Left lung (tissue), 4 donors: ENCODE measurements at regions not wholly inside any gene's neighbourhood (a gene's known extent, or its start where the extent isn't known, plus 50 kb on each side); places are given as distances from the start of the nearest gene placed in this dataset.

Experiments used
- ATAC-seq: fragments of 200-7000 bp; cut with Tn5 transposase; one replicate; pipeline ENCODE4 v1.9.1; 2020; ENCODE audit warnings: moderate library complexity
- DNase-seq, 4 donors: peaks; one replicate each; pipeline ENCODE4 v3.0.0-alpha.2; 2013 to 2020
- H3K27ac ChIP-seq, 2 donors: fragments of 200-600 bp; sonication (generic) in 1 of 2; one replicate each; pipeline versions ENCODE4 v1.5.0 to v1.8.0; 2020 to 2021
- H3K27me3 ChIP-seq, 2 donors: fragments of 200-600 bp; sonication (generic) in 1 of 2; one replicate each; pipeline versions ENCODE4 v1.5.0 to v1.8.0; 2020 to 2021
- H3K36me3 ChIP-seq, 2 donors: fragments of 200-600 bp; sonication (generic) in 1 of 2; one replicate each; pipeline versions ENCODE4 v1.5.0 to v1.8.0; 2020 to 2021
- H3K4me1 ChIP-seq, 2 donors: fragments of 200-600 bp; one replicate each; pipeline ENCODE4 v1.8.0; 2021
- H3K4me3 ChIP-seq, 2 donors: fragments of 200-600 bp; sonication (generic) in 1 of 2; one replicate each; pipeline versions ENCODE4 v1.5.0 to v1.8.0; 2020 to 2021; ENCODE audit warnings: mild to moderate bottlenecking in 1 of 2
- H3K9me3 ChIP-seq, 2 donors: fragments of 200-600 bp; sonication (generic) in 1 of 2; one replicate each; pipeline versions ENCODE4 v1.5.0 to v1.8.0; 2020 to 2021
- intact Hi-C, 2 donors: fragments of 100-400 bp; cut with DNase I; formaldehyde crosslinking; loops; one replicate each; pipeline versions ENCODE4 v1.11.2 to v1.14.2; 2022
- TF ChIP-seq, protein P1 (sequence below), 2 donors: fragments of 200-600 bp; sonication (generic) in 1 of 2; IDR thresholded peaks; one replicate each; pipeline versions ENCODE4 v1.5.0 to v1.8.0; 2021; ENCODE audit warnings: antibody characterized with exemption in 2 of 2
- donor health status: DM: no; HTN: yes; CAD: no.
- donor health status: DM: no; HTN: no; CAD: no.

GRCh38 chr12:47364261-47364660 lies 284.5 kb upstream of the AMIGO2 start:
- Histone ChIP-seq H3K36me3 (no peaks in the 10 kb centered on the region), H3K4me1 (peaks cover 0 to 30% of the 10 kb centered on the region in 2 donors), H3K9me3 (peaks cover 0 to 1% of the 10 kb centered on the region in 2 donors), H3K27ac (no peak overlapping the region), H3K4me3 (no peak overlapping the region), H3K27me3 (no peaks in the 10 kb centered on the region)
- intact Hi-C loops, result no loop called here
- TF ChIP-seq, protein P1, sequence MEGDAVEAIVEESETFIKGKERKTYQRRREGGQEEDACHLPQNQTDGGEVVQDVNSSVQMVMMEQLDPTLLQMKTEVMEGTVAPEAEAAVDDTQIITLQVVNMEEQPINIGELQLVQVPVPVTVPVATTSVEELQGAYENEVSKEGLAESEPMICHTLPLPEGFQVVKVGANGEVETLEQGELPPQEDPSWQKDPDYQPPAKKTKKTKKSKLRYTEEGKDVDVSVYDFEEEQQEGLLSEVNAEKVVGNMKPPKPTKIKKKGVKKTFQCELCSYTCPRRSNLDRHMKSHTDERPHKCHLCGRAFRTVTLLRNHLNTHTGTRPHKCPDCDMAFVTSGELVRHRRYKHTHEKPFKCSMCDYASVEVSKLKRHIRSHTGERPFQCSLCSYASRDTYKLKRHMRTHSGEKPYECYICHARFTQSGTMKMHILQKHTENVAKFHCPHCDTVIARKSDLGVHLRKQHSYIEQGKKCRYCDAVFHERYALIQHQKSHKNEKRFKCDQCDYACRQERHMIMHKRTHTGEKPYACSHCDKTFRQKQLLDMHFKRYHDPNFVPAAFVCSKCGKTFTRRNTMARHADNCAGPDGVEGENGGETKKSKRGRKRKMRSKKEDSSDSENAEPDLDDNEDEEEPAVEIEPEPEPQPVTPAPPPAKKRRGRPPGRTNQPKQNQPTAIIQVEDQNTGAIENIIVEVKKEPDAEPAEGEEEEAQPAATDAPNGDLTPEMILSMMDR (IDR thresholded peaks at IDR 0.05), result no peak
- ATAC-seq (no peak), DNase-seq (no peak)

GRCh38 chr12:47362126-47362705 lies 282.5 kb upstream of the AMIGO2 start:
- ATAC-seq (no peak), DNase-seq (no peak)
- Histone ChIP-seq H3K4me3 (no peak overlapping the region), H3K27ac (peak overlapping the region in 1 of 2 donors; percentile 87), H3K36me3 (no peaks in the 10 kb centered on the region), H3K27me3 (no peaks in the 10 kb centered on the region), H3K9me3 (peaks cover 0 to 2% of the 10 kb centered on the region in 2 donors), H3K4me1 (peaks cover 0 to 46% of the 10 kb centered on the region in 2 donors)
- intact Hi-C loops, result no loop called here
- TF ChIP-seq, protein P1 (IDR thresholded peaks at IDR 0.05), result no peak

GRCh38 chr12:47361389-47362021 lies 281.7 kb upstream of the AMIGO2 start:
- Histone ChIP-seq H3K4me3 (peak overlapping the region in 1 of 2 donors; percentile 6), H3K36me3 (no peaks in the 10 kb centered on the region), H3K27ac (peak overlapping the region; percentile 63 to 87), H3K4me1 (peaks cover 0 to 50% of the 10 kb centered on the region in 2 donors), H3K27me3 (no peaks in the 10 kb centered on the region), H3K9me3 (peaks cover 0 to 2% of the 10 kb centered on the region in 2 donors)
- intact Hi-C loops, result no loop called here
- TF ChIP-seq, protein P1 (IDR thresholded peaks at IDR 0.05), result no peak
- ATAC-seq, result peak; percentile 72
- DNase-seq, result peak in 1 of 4 donors; percentile 37

DNA sequence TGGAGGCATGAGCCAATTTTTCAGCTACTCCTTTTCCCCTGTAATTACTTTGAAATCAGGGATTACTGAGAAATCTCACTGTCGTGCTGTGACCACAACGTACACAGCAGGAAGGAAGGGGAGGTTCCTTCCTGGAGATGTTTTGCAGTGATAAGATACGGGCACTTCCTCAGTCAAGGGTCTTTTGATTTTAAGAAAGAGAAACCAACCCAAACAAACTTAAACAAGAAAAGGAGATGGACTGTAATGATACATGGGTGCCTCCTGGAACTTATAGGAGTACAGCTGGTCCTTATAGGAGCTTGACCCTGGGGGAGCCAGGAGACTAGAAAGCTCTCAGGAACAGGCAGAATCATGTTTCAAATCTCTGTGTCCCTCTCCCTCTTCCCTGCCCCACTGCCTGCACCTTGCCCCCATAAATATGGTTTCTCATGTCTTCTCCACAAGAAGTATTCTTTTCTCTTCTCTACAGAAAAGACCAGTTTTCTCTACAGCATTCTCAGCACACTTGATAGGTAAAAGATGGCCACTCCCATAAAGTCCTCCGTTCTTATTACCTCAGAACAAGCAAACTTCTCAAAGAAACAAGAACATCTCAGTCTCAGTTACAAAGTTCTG lies 281.1 kb upstream of the AMIGO2 start:
- DNase-seq, result no peak
- H3K4me1 ChIP-seq, result peaks cover 0 to 55% of the 10 kb centered on the region in 2 donors
- H3K4me3 ChIP-seq, result peak overlapping the region in 1 of 2 donors; percentile 6

More for the DNA sequence above, 281.1 kb upstream of the AMIGO2 start:
- H3K27me3 ChIP-seq, result no peaks in the 10 kb centered on the region
- peak; percentile 51 for ATAC-seq
- peak overlapping the region; percentile 63 to 87 for H3K27ac ChIP-seq
- TF ChIP-seq, protein P1 (IDR thresholded peaks at IDR 0.05), result no peak
- no peaks in the 10 kb centered on the region for H3K36me3 ChIP-seq
- intact Hi-C loops, result no loop called here
- peaks cover 0 to 2% of the 10 kb centered on the region in 2 donors for H3K9me3 ChIP-seq
